H1 (cell line): ENCODE measurements at regions not wholly inside any gene's neighbourhood (a gene's known extent, or its start where the extent isn't known, plus 50 kb on each side); places are given as distances from the start of the nearest gene placed in this dataset.

Source experiments
- CTCF ChIA-PET: fragments of 300-600 bp; sonication (Branson Sonifier 250); formaldehyde crosslinking; loops from one replicate; lab custom pipeline; 2021; ENCODE audit not compliant: partially characterized antibody; lab: Charles Lee
- POLR2A ChIA-PET: fragments of 300-600 bp; sonication (Branson Sonifier 250); formaldehyde crosslinking; loops from one replicate; lab custom pipeline; 2021; ENCODE audit warnings: inconsistent platforms; ENCODE audit not compliant: partially characterized antibody; lab: Charles Lee
- DNase-seq, 2 experiments: peaks; one replicate each; pipeline versions ENCODE4 v3.0.0 to v3.0.0-alpha.2; 2010 to 2022; ENCODE audit warnings: low spot score in 2 of 2, low read depth in 1 of 2, mixed read lengths in 1 of 2
- FAIRE-seq: peaks from 2 replicates; lab custom pipeline; 2011; peaks lifted over from hg19 to GRCh38; lab: Jason Lieb, UNC
- H2AFZ ChIP-seq: 2 replicates; pipeline ENCODE4 v1.8.1; 2012; ENCODE audit warnings: low read length, inconsistent platforms
- H2AK5ac ChIP-seq: 2 replicates; pipeline ENCODE4 v1.6.1; 2013; ENCODE audit warnings: low read depth, low read length
- H2BK120ac ChIP-seq: replicated peaks from 2 replicates; pipeline ENCODE3; 2013; ENCODE audit warnings: low read depth, low read length, inconsistent platforms
- H2BK12ac ChIP-seq: 2 replicates; pipeline ENCODE4 v1.6.1; 2013; ENCODE audit warnings: low read depth, low read length
- H2BK15ac ChIP-seq: 2 replicates; pipeline ENCODE4 v1.6.1; 2013; ENCODE audit warnings: low read length
- H2BK20ac ChIP-seq: 2 replicates; pipeline ENCODE4 v1.6.1; 2013; ENCODE audit warnings: low read length
- H2BK5ac ChIP-seq: 2 replicates; pipeline ENCODE4 v1.6.1; 2013; ENCODE audit warnings: low read depth, low read length
- H3K14ac ChIP-seq: 2 replicates; pipeline ENCODE4 v1.6.1; 2013; ENCODE audit warnings: inconsistent platforms; ENCODE audit not compliant: insufficient read length
- H3K18ac ChIP-seq: 2 replicates; pipeline ENCODE4 v1.6.1; 2013; ENCODE audit warnings: low read length; ENCODE audit errors: extremely low read depth
- H3K23ac ChIP-seq: 2 replicates; pipeline ENCODE4 v1.6.1; 2013; ENCODE audit warnings: inconsistent platforms; ENCODE audit not compliant: insufficient read length
- H3K23me2 ChIP-seq: 2 replicates; pipeline ENCODE4 v1.6.1; 2013; ENCODE audit warnings: low read depth, low read length
- H3K27ac ChIP-seq: 2 replicates; pipeline ENCODE4 v1.6.1; 2011; ENCODE audit warnings: low read depth, low read length, inconsistent platforms
- H3K27me3 ChIP-seq, 4 experiments: replicated peaks in 1 of 4; 1 replicate in 1 of 4; 2 replicates in 3 of 4; pipeline versions ENCODE4 v1.6.1 to v1.8.1; 2011 to 2013; ENCODE audit warnings: low read length in 3 of 4, mild to moderate bottlenecking in 3 of 4, inconsistent platforms in 2 of 4, mixed read lengths in 2 of 4, moderate library complexity in 1 of 4; ENCODE audit not compliant: control insufficient read depth in 3 of 4, insufficient read depth in 3 of 4; ENCODE audit errors: extremely low read depth in 1 of 4
- H3K36me3 ChIP-seq, 4 experiments: 2 replicates each; pipeline versions ENCODE4 v1.6.1 to v1.8.1; 2011 to 2013; ENCODE audit warnings: mild to moderate bottlenecking in 4 of 4, low read length in 3 of 4, moderate library complexity in 2 of 4, control low read depth in 1 of 4, inconsistent platforms in 1 of 4; ENCODE audit not compliant: insufficient read depth in 4 of 4, control insufficient read depth in 2 of 4
- H3K4ac ChIP-seq: replicated peaks from 2 replicates; pipeline ENCODE3; 2013; ENCODE audit warnings: low read length, low read depth, mixed read lengths, inconsistent platforms; ENCODE audit not compliant: insufficient read length
- H3K4me1 ChIP-seq, 4 experiments: replicated peaks in 1 of 4; 1 replicate in 1 of 4; 2 replicates in 3 of 4; pipeline versions ENCODE4 v1.6.1 to v1.8.1; 2011 to 2013; ENCODE audit warnings: low read length in 3 of 4, inconsistent platforms in 2 of 4, mixed read lengths in 1 of 4; ENCODE audit not compliant: insufficient read depth in 4 of 4, control insufficient read depth in 3 of 4
- H3K4me2 ChIP-seq, 2 experiments: 2 replicates each; pipeline versions ENCODE4 v1.6.1 to v1.8.1; 2011 to 2013; ENCODE audit warnings: low read depth in 2 of 2, low read length in 2 of 2, control low read depth in 1 of 2, inconsistent platforms in 1 of 2, mild to moderate bottlenecking in 1 of 2; ENCODE audit not compliant: insufficient read depth in 1 of 2
- H3K4me3 ChIP-seq, 4 experiments: fragments of 200-600, 300-600 bp in 1 of 4; sonication (generic), shearing (Covaris generic), sonication (Bioruptor Twin) in 1 of 4; 2 replicates each; pipeline versions ENCODE4 v1.5.1 to v1.8.1; 2011 to 2016; ENCODE audit warnings: low read length in 4 of 4, low read depth in 3 of 4, control low read depth in 2 of 4, inconsistent platforms in 2 of 4, mild to moderate bottlenecking in 2 of 4, mixed read lengths in 1 of 4, moderate library complexity in 1 of 4; ENCODE audit not compliant: insufficient read depth in 2 of 4; ENCODE audit errors: extremely low read depth in 1 of 4
- H3K56ac ChIP-seq: replicated peaks from 2 replicates; pipeline ENCODE3; 2013; ENCODE audit warnings: low read depth, mild to moderate bottlenecking, mixed read lengths, low read length, inconsistent platforms; ENCODE audit not compliant: insufficient read length
- H3K79me1 ChIP-seq: 2 replicates; pipeline ENCODE4 v1.6.1; 2013; ENCODE audit warnings: low read depth, low read length, control low read depth
- H3K79me2 ChIP-seq, 2 experiments: 2 replicates each; pipeline versions ENCODE4 v1.6.1 to v1.8.1; 2012 to 2013; ENCODE audit warnings: low read length in 2 of 2, mild to moderate bottlenecking in 2 of 2, inconsistent platforms in 1 of 2; ENCODE audit not compliant: insufficient read depth in 2 of 2, control insufficient read depth in 1 of 2
- H3K9ac ChIP-seq, 4 experiments: replicated peaks in 1 of 4; 1 replicate in 1 of 4; 2 replicates in 3 of 4; pipeline versions ENCODE4 v1.6.1 to v1.8.1; 2011 to 2013; ENCODE audit warnings: low read depth in 3 of 4, low read length in 3 of 4, control low read depth in 2 of 4, mild to moderate bottlenecking in 2 of 4, moderate library complexity in 2 of 4, inconsistent platforms in 1 of 4; ENCODE audit errors: extremely low read depth in 1 of 4
- H3K9me3 ChIP-seq, 2 experiments: 2 replicates each; pipeline versions ENCODE4 v1.6.1 to v1.8.1; 2012 to 2013; ENCODE audit warnings: mild to moderate bottlenecking in 2 of 2, moderate library complexity in 2 of 2, control low read depth in 1 of 2, inconsistent platforms in 1 of 2, low read depth in 1 of 2, low read length in 1 of 2, mixed read lengths in 1 of 2; ENCODE audit not compliant: insufficient read depth in 2 of 2
- H4K20me1 ChIP-seq, 2 experiments: replicated peaks in 1 of 2; 2 replicates each; pipeline versions ENCODE3 to v1.8.1; 2011 to 2013; ENCODE audit warnings: inconsistent platforms in 2 of 2, low read length in 2 of 2, mild to moderate bottlenecking in 1 of 2; ENCODE audit not compliant: insufficient read depth in 2 of 2, control insufficient read depth in 1 of 2
- H4K5ac ChIP-seq: 2 replicates; pipeline ENCODE4 v1.6.1; 2013; ENCODE audit warnings: low read length, low read depth, mixed read lengths, inconsistent platforms; ENCODE audit not compliant: insufficient read length
- H4K8ac ChIP-seq: 2 replicates; pipeline ENCODE4 v1.8.0; 2013; ENCODE audit warnings: mild to moderate bottlenecking, moderate library complexity, low read length, inconsistent platforms; ENCODE audit not compliant: insufficient read depth; ENCODE audit errors: extremely low read depth
- H4K91ac ChIP-seq: replicated peaks from 2 replicates; pipeline ENCODE3; 2013; ENCODE audit warnings: low read length, mixed read lengths, inconsistent platforms; ENCODE audit not compliant: insufficient read length
- HDAC6 ChIP-seq: IDR thresholded peaks from one replicate; pipeline ENCODE4 v1.7.1; 2012; ENCODE audit warnings: low read depth, mild to moderate bottlenecking, inconsistent platforms, low read length, moderate library complexity
- NRF1 ChIP-seq: IDR thresholded peaks from 2 replicates; pipeline ENCODE4 v1.6.1; 2011; ENCODE audit warnings: mild to moderate bottlenecking, low read depth, low read length, improper control_type of control experiment
- SP1 ChIP-seq: IDR thresholded peaks from 2 replicates; pipeline ENCODE4 v1.6.1; 2011; ENCODE audit warnings: low read depth, low read length
- WGBS, 2 experiments: shearing (Covaris generic) in 1 of 2; methylation state at CpG; one replicate each; pipeline versions ENCODE4 v1.1.6 to v1.1.7; 2013 to 2015; ENCODE audit warnings: low lambda C conversion rate in 2 of 2, mixed read lengths in 2 of 2, inconsistent platforms in 1 of 2, low coverage in 1 of 2, missing lambda C conversion rate in 1 of 2; ENCODE audit not compliant: insufficient replicate concordance in 2 of 2, insufficient coverage in 1 of 2, insufficient read length in 1 of 2; ENCODE audit errors: extremely low coverage in 1 of 2, missing lambda C conversion rate in 1 of 2; 5-methylcytosine and 5-hydroxymethylcytosine counted together
- TF ChIP-seq, protein P1 (sequence below): IDR thresholded peaks from 2 replicates; pipeline ENCODE4 v1.6.1; 2012; ENCODE audit warnings: inconsistent platforms

DNA sequence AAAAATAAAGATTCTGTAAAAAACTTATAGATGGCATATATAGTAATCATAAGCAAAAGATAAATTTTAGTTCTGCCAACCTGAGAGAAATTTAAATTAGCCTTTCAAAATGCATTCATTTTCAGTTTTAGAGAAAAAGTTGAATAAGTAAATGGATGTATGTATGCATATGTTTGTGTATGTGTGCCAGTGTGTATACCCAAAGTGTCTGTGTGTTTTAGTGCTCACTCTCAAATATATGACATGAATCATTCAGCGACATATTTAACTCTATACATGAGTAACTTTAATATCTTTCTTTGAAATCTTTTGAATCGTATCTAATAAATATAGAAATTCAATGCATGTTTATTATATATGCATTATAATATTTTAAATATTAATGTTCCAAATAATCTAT, 274.5 kb downstream of the SRGAP2C start:
- H3K79me2 ChIP-seq: no peaks in the 10 kb centered on the region
- no peak overlapping the region for H3K4ac ChIP-seq
- no peak overlapping the region for H2BK12ac ChIP-seq
- DNase-seq: no peak
- 85% methylated on average over 2 of the region's 2 CpGs; no CpG with 5 or more reads in 1 of the 2 experiments for WGBS, 2 experiments
- H2BK5ac ChIP-seq: no peak overlapping the region
- no peaks in the 10 kb centered on the region for H4K20me1 ChIP-seq
- H3K56ac ChIP-seq: no peak overlapping the region
- H4K5ac ChIP-seq: no peak overlapping the region
- H3K4me3 ChIP-seq: no peak overlapping the region
- no peak overlapping the region for H2BK120ac ChIP-seq
- H3K18ac ChIP-seq: no peak overlapping the region
- no peak overlapping the region for H3K27ac ChIP-seq
- H2AFZ ChIP-seq: no peak overlapping the region
- POLR2A ChIA-PET: no interaction called here
- no peak overlapping the region for H3K23ac ChIP-seq
- H4K91ac ChIP-seq: no peak overlapping the region
- H3K14ac ChIP-seq: no peak overlapping the region
- CTCF ChIA-PET: no interaction called here
- no peaks in the 10 kb centered on the region; the same call in 1 of the 2 replicates for H3K23me2 ChIP-seq
- no peak overlapping the region for H3K4me2 ChIP-seq
- no peak overlapping the region for H2BK15ac ChIP-seq
- H3K4me1 ChIP-seq: no peaks in the 10 kb centered on the region
- H2BK20ac ChIP-seq: no peak overlapping the region
- no peak overlapping the region for H3K9ac ChIP-seq
- no peaks in the 10 kb centered on the region for H3K9me3 ChIP-seq
- H3K27me3 ChIP-seq: no peaks in the 10 kb centered on the region
- no peaks in the 10 kb centered on the region for H3K36me3 ChIP-seq
- no peaks in the 10 kb centered on the region for H3K79me1 ChIP-seq
- TF ChIP-seq NRF1: no peak
- TF ChIP-seq, protein P1, sequence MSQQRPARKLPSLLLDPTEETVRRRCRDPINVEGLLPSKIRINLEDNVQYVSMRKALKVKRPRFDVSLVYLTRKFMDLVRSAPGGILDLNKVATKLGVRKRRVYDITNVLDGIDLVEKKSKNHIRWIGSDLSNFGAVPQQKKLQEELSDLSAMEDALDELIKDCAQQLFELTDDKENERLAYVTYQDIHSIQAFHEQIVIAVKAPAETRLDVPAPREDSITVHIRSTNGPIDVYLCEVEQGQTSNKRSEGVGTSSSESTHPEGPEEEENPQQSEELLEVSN: no peak
- no peak for TF ChIP-seq SP1
- no peak for TF ChIP-seq HDAC6
- H2AK5ac ChIP-seq: no peak overlapping the region
- H4K8ac ChIP-seq: no peak overlapping the region
- FAIRE-seq: no peak
